ENCODE measurements at regions not wholly inside any gene's neighbourhood (a gene's known extent, or its start where the extent isn't known, plus 50 kb on each side); places are given as distances from the start of the nearest gene placed in this dataset.

- H3K27ac ChIP-seq = no peak overlapping the region
- H3K27me3 ChIP-seq = peaks cover 3% of the 10 kb centered on the region; the same call in 1 of the 2 replicates
- H3K9me3 ChIP-seq (replicated peaks) = peaks cover 5% of the 10 kb centered on the region
- no peak for DNase-seq
- no peaks in the 10 kb centered on the region for H3K4me1 ChIP-seq
- H3K36me3 ChIP-seq = no peaks in the 10 kb centered on the region
- H3K4me3 ChIP-seq = no peak overlapping the region
These were observed 426.7 kb downstream of the NPHP4 start for GRCh38 chr1:5565281-5566125.

DNA sequence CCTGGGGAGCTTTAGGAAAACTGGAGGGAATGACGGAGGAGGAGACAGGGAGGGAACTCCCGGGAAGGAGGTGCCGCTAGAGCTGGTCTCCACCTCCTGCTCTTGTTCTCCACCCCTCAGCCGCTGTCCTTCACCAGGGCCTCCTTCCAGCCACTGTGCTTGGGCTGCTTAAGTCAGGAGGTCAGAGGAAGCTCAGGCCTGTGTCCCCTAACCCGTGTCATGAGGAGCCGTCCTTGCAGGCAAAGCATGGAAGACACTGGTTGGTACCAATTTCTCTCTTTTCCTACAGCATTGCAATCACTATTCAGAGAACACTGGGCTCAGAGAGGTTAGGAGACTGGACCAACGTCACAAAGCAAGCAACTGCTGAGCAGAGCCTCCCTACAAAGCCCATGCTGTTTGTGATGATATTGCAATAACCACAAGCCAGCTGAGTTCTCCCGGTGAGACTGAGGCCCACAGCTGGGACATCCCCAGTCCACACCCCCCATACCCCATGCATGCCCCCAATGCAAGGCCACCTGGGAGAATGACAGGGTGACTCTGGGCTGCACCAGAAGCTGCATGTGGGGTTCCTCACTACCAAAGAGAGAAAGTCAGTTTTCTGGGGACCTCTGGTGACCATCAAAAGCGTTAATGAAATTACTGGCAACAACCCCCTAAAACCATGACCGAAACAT, 427.5 kb downstream of the NPHP4 start:
- peaks cover 2% of the 10 kb centered on the region for H3K9me3 ChIP-seq (replicated peaks)
- peaks cover 3% of the 10 kb centered on the region; the same call in 1 of the 2 replicates for H3K27me3 ChIP-seq
- no peak for DNase-seq
- H3K27ac ChIP-seq = no peak overlapping the region
- no peaks in the 10 kb centered on the region for H3K4me1 ChIP-seq
- H3K4me3 ChIP-seq = no peak overlapping the region
- H3K36me3 ChIP-seq = no peaks in the 10 kb centered on the region

DNA sequence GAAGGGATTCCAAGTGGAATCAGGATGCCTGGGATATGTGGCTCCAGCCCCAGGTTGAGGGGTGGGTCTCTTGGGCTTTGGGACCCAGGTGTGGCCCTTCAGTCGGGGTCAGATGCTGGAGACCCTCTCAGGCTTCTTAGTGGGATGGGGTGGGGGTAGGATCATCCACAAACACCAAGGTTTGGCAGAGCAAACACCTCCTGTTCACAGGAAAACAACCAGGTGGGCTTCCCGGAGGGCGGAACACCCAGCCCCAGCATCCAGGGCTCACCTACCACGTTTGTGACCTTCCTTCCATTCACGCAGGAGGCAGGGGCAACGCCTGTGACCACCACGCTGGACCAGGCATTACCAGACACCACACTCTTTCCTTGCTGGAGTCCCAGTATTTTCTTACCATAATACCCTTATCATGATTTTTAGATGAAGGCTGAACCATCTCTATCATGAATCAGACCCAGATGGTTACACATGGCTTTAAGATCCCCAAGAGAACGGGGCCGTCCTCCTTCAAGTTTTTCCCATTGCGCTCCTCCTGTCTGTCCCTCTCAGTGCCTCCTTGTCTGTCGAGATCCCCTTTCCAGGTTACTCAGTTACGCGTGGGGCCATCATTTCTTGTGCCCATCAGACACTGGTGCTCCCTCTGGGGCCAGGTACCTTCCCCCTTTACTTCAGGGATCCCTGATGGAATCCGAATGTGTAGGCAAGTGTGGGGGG, 428.2 kb downstream of the NPHP4 start:
- Histone ChIP-seq H3K27ac (no peak overlapping the region), H3K27me3 (peaks cover 3% of the 10 kb centered on the region; the same call in 1 of the 2 replicates), H3K9me3 (replicated peaks) (no peaks in the 10 kb centered on the region), H3K36me3 (no peaks in the 10 kb centered on the region), H3K4me1 (no peaks in the 10 kb centered on the region), H3K4me3 (no peak overlapping the region)
- no peak for DNase-seq

DNA sequence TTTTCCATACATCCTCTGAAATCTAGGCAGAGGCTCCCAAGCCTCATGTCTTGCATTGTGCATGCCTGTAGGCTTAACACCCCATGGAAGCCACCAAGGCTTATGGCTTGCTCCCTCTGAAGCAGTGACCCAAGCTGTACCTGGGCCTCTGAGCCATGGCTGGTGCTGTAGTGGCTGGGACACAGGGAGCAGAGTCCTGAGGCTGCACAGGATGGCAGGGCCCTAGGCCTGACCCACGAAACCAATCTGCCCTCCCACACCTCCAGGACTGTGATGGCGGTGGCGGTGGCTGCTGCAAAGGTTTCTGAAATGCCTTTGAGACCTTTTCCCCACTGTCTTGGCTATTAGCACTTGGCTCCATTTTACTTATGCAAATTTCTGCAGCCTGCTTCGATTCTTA, 429.5 kb downstream of the NPHP4 start:
- DNase-seq = no peak
- Histone ChIP-seq H3K27ac (no peak overlapping the region), H3K9me3 (replicated peaks) (no peaks in the 10 kb centered on the region), H3K36me3 (no peaks in the 10 kb centered on the region), H3K27me3 (peaks cover 3% of the 10 kb centered on the region; the same call in 1 of the 2 replicates), H3K4me3 (no peak overlapping the region), H3K4me1 (no peaks in the 10 kb centered on the region)

DNA sequence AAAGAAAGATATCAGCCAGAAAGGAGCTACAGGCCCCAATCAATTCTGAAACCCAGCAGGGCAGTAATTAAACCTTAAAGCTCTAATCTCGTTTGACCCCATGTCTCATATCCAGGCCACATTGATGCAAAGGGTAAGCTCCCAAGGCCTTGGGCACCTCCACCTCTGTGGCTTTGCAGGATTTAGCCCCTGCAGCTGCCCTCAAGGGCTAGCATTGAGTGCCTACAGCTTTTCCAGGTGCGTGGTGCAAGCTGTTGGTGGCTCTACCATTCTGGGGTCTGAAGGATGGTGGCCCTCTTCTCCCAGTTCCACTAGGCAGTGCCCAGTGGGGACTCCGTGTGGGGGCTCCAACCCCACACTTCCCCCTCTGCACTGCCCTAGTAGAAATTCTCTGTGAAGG, 429.9 kb downstream of the NPHP4 start:
- H3K27ac ChIP-seq = no peak overlapping the region

GRCh38 chr1:5559078-5559477, 433.1 kb downstream of the NPHP4 start:
- H3K4me3 ChIP-seq = no peak overlapping the region
- peaks cover under 1% of the 10 kb centered on the region; the same call in 1 of the 2 replicates for H3K27me3 ChIP-seq
- no peaks in the 10 kb centered on the region for H3K36me3 ChIP-seq
- DNase-seq = no peak
- no peaks in the 10 kb centered on the region for H3K4me1 ChIP-seq
- H3K27ac ChIP-seq = no peak overlapping the region
- no peaks in the 10 kb centered on the region for H3K9me3 ChIP-seq (replicated peaks)

More for the DNA sequence above, 429.9 kb downstream of the NPHP4 start:
- Histone ChIP-seq H3K4me3 (no peak overlapping the region), H3K36me3 (no peaks in the 10 kb centered on the region), H3K4me1 (no peaks in the 10 kb centered on the region), H3K27me3 (peaks cover 3% of the 10 kb centered on the region; the same call in 1 of the 2 replicates), H3K9me3 (replicated peaks) (no peaks in the 10 kb centered on the region)
- DNase-seq = no peak

- H3K27me3 ChIP-seq = no peaks in the 10 kb centered on the region
- DNase-seq = no peak
- no peak overlapping the region for H3K27ac ChIP-seq
- H3K36me3 ChIP-seq = no peaks in the 10 kb centered on the region
- no peaks in the 10 kb centered on the region for H3K9me3 ChIP-seq (replicated peaks)
- no peaks in the 10 kb centered on the region; the same call in 1 of the 2 replicates for H3K4me1 ChIP-seq
- no peak overlapping the region for H3K4me3 ChIP-seq
These were observed 436.4 kb downstream of the NPHP4 start for GRCh38 chr1:5555853-5556252.

- Histone ChIP-seq H3K9me3 (replicated peaks) (no peaks in the 10 kb centered on the region), H3K27ac (no peak overlapping the region), H3K4me3 (no peak overlapping the region), H3K4me1 (no peaks in the 10 kb centered on the region; the same call in 1 of the 2 replicates), H3K27me3 (no peaks in the 10 kb centered on the region), H3K36me3 (no peaks in the 10 kb centered on the region)
- DNase-seq = no peak
These were observed 437.4 kb downstream of the NPHP4 start for GRCh38 chr1:5554784-5555183.

DNA sequence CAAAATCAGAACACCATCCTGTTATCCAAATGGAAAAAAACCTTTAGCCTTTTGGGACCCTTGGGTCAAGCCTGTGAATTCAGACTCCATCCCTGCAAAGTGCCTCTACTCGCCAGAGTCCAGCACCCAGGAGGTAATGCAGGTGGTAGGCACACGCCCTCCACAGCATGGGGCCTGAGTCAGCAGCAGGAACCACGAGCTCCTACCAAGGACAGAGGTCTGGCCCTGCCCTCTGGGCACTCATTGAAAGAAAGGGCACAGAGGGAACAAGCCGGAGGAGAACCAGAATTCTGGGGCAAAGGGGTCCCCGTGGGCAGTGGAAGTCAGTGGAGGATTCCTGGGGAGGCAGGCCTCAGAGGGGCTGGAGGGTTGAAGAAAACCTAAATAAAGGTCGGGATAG, 438.1 kb downstream of the NPHP4 start:
- no peak overlapping the region for H3K27ac ChIP-seq
- no peaks in the 10 kb centered on the region for H3K27me3 ChIP-seq
- no peaks in the 10 kb centered on the region; the same call in 1 of the 2 replicates for H3K4me1 ChIP-seq
- no peaks in the 10 kb centered on the region for H3K9me3 ChIP-seq (replicated peaks)
- no peaks in the 10 kb centered on the region for H3K36me3 ChIP-seq
- DNase-seq = no peak
- no peak overlapping the region for H3K4me3 ChIP-seq

DNA sequence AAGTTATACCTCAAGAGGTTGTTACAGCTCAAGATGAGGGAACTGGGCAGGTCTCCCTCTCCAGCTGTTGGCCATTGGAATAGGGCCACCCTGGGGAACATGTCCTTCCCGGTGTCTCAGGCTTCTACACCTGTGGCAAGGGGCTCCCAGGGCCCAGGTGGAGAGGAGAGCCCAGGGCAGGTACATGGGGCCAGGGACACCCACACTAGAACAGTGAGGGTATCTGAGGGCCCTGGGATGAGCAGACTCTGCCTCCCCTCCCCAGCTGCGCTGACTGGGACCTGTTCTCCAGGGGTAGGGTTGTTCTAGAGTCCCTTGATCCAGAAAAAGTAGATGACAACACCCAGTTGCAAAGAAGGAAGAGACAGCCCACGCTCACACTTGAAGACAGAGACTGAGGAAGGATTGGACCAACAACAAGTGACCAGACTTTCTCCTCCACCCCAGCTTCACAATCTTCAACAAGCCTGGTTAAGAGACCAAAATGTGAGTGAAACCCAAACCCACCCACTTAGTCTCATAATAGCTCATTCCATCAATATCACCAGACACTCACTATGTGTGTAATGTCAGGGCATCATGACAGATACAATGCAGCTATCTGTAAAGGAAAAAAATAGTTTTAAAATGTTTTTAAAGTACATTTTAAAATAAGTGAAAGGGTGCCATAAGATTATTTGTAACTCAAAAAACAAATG, 439.3 kb downstream of the NPHP4 start:
- no peaks in the 10 kb centered on the region for H3K27me3 ChIP-seq
- H3K36me3 ChIP-seq = no peaks in the 10 kb centered on the region
- no peaks in the 10 kb centered on the region for H3K9me3 ChIP-seq (replicated peaks)
- H3K27ac ChIP-seq = no peak overlapping the region
- no peak for DNase-seq
- no peak overlapping the region for H3K4me3 ChIP-seq
- no peaks in the 10 kb centered on the region; the same call in 1 of the 2 replicates for H3K4me1 ChIP-seq

GRCh38 chr1:5551274-5551975, 440.8 kb downstream of the NPHP4 start:
- Histone ChIP-seq H3K36me3 (no peaks in the 10 kb centered on the region), H3K9me3 (replicated peaks) (no peaks in the 10 kb centered on the region)
- peak; percentile 42 to 69 for DNase-seq

DNA sequence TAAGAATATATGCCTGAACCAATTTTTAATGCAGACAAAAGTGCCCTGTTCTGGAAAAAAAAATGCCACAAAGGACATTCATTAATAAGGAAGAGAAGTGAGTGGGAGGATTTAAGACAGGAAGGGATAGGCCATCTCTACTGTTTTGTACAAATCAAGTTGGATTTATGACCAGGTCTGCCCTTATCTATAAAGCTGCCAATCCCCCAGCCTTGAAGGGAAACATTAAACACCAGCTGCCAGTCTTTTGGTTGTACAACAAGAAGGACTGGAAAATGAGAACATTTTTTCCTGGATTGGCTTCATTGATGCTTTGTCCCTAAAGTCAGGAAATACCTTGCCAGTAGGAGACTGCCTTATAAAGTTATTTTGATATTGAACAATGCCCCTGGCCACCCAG, 444.0 kb downstream of the NPHP4 start:
- Histone ChIP-seq H3K9me3 (replicated peaks) (no peaks in the 10 kb centered on the region), H3K36me3 (no peaks in the 10 kb centered on the region), H3K27me3 (no peaks in the 10 kb centered on the region), H3K4me3 (no peak overlapping the region), H3K4me1 (no peaks in the 10 kb centered on the region; the same call in 1 of the 2 replicates), H3K27ac (no peak overlapping the region)
- DNase-seq = no peak

More at GRCh38 chr1:5551274-5551975, 440.8 kb downstream of the NPHP4 start:
- no peak overlapping the region for H3K27ac ChIP-seq
- no peak overlapping the region for H3K4me3 ChIP-seq
- no peaks in the 10 kb centered on the region; the same call in 1 of the 2 replicates for H3K4me1 ChIP-seq
- H3K27me3 ChIP-seq = no peaks in the 10 kb centered on the region

DNA sequence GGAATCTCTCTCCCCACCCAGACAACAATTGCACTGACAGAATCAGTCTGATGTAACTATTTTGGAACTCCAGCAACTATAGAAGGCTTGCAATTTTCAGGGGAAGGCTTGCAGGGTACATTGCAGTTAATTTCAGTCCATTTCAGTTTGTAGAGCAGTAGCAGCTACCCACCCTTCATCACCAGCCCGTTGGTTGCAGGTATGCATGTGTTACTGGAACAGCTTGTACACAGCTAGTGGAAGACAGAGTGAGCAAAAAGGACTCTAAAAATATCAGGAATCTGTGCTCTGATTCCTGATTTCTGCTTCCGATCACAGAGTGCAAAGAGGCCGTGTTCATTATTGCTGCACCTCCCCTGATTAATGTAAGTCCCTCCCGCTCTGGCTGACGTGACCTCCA, 449.0 kb downstream of the NPHP4 start:
- DNase-seq = no peak
- no peaks in the 10 kb centered on the region for H3K27me3 ChIP-seq
- H3K4me1 ChIP-seq = no peaks in the 10 kb centered on the region
- H3K36me3 ChIP-seq = no peaks in the 10 kb centered on the region
- H3K4me3 ChIP-seq = no peak overlapping the region
- H3K9me3 ChIP-seq (replicated peaks) = no peaks in the 10 kb centered on the region
- H3K27ac ChIP-seq = no peak overlapping the region

DNA sequence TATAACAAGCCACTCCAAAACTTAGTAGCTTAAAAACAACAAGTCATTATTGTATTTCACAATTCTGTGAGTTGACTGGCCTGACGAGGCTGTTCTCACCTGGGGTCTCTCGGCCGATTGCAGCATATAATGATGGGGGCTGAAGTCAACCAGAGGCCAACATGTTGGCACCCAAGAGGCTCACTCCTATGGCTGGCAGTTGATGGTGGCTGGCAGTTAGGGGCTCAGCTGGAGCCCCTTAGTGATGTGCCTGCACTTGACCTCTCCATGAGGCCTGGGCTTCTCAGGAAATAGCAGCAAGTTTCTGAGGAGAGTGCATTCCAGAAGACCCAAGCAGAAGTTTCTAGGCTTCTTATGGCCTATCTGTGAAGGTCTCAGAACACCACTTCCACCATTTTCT, 459.4 kb downstream of the NPHP4 start:
- Histone ChIP-seq H3K4me3 (no peak overlapping the region), H3K4me1 (no peaks in the 10 kb centered on the region), H3K9me3 (replicated peaks) (no peaks in the 10 kb centered on the region), H3K36me3 (no peaks in the 10 kb centered on the region), H3K27me3 (peaks cover 3% of the 10 kb centered on the region; the same call in 1 of the 2 replicates), H3K27ac (no peak overlapping the region)
- no peak for DNase-seq
